ENCODE measurements at regions not wholly inside any gene's neighbourhood (a gene's known extent, or its start where the extent isn't known, plus 50 kb on each side); places are given as distances from the start of the nearest gene placed in this dataset.
A peak's percentile ranks its signal among the peaks of the same experiment; 100 is the strongest.

GRCh38 chr10:43863859-43864591 is 215.3 kb upstream of the ZNF32 start:
- WGBS (ENCODE audit: insufficient coverage): 96% methylated on average over 4 of the region's 8 CpGs
- Histone ChIP-seq H3K4me1 (ENCODE audit: control insufficient read depth, insufficient read depth, low read length) (peaks cover 18% of the 10 kb centered on the region), H3K27me3 (ENCODE audit: control insufficient read depth, insufficient read depth, low read length) (no peaks in the 10 kb centered on the region), H3K27ac (ENCODE audit: low read length) (peak overlapping the region; percentile 8), H3K36me3 (ENCODE audit: control insufficient read depth, insufficient read depth, low read length) (no peaks in the 10 kb centered on the region), H3K4me3 (ENCODE audit: low read length) (no peak overlapping the region), H3K9me3 (replicated peaks; ENCODE audit: control insufficient read depth, low read depth, low read length) (no peaks in the 10 kb centered on the region)
- peak; percentile 48 for DNase-seq

GRCh38 chr10:43863270-43863669 is 214.6 kb upstream of the ZNF32 start:
- no peaks in the 10 kb centered on the region for H3K9me3 ChIP-seq (replicated peaks; ENCODE audit: control insufficient read depth, low read depth, low read length)
- H3K4me3 ChIP-seq (ENCODE audit: low read length): no peak overlapping the region
- DNase-seq: no peak
- H3K27ac ChIP-seq (ENCODE audit: low read length): no peak overlapping the region
- 94% methylated on average over 9 of the region's 9 CpGs for WGBS (ENCODE audit: insufficient coverage)
- no peaks in the 10 kb centered on the region for H3K36me3 ChIP-seq (ENCODE audit: control insufficient read depth, insufficient read depth, low read length)
- H3K27me3 ChIP-seq (ENCODE audit: control insufficient read depth, insufficient read depth, low read length): no peaks in the 10 kb centered on the region
- peaks cover 10% of the 10 kb centered on the region for H3K4me1 ChIP-seq (ENCODE audit: control insufficient read depth, insufficient read depth, low read length)

- WGBS (ENCODE audit: insufficient coverage): 95% methylated on average over 2 of the region's 5 CpGs
- H3K27me3 ChIP-seq (ENCODE audit: control insufficient read depth, insufficient read depth, low read length): no peaks in the 10 kb centered on the region
- DNase-seq: no peak
- no peak overlapping the region for H3K4me3 ChIP-seq (ENCODE audit: low read length)
- H3K27ac ChIP-seq (ENCODE audit: low read length): no peak overlapping the region
- peaks cover 6% of the 10 kb centered on the region for H3K4me1 ChIP-seq (ENCODE audit: control insufficient read depth, insufficient read depth, low read length)
- H3K36me3 ChIP-seq (ENCODE audit: control insufficient read depth, insufficient read depth, low read length): no peaks in the 10 kb centered on the region
- no peaks in the 10 kb centered on the region for H3K9me3 ChIP-seq (replicated peaks; ENCODE audit: control insufficient read depth, low read depth, low read length)
These were observed 214.1 kb upstream of the ZNF32 start for GRCh38 chr10:43862756-43863155.

- no peak overlapping the region for H3K27ac ChIP-seq (ENCODE audit: low read length)
- DNase-seq: no peak
These were observed 213.5 kb upstream of the ZNF32 start for GRCh38 chr10:43861966-43862751.

GRCh38 chr10:43859016-43859525 is 210.4 kb upstream of the ZNF32 start:
- H3K9me3 ChIP-seq (replicated peaks; ENCODE audit: control insufficient read depth, low read depth, low read length): no peaks in the 10 kb centered on the region
- no peak overlapping the region for H3K4me3 ChIP-seq (ENCODE audit: low read length)
- no peak for DNase-seq
- H3K4me1 ChIP-seq (ENCODE audit: control insufficient read depth, insufficient read depth, low read length): peaks cover 12% of the 10 kb centered on the region
- no peaks in the 10 kb centered on the region for H3K36me3 ChIP-seq (ENCODE audit: control insufficient read depth, insufficient read depth, low read length)
- H3K27me3 ChIP-seq (ENCODE audit: control insufficient read depth, insufficient read depth, low read length): no peaks in the 10 kb centered on the region
- WGBS (ENCODE audit: insufficient coverage): 82% methylated on average over 4 of the region's 6 CpGs
- H3K27ac ChIP-seq (ENCODE audit: low read length): no peak overlapping the region

More at GRCh38 chr10:43861966-43862751, 213.5 kb upstream of the ZNF32 start:
- peaks cover 10% of the 10 kb centered on the region for H3K4me1 ChIP-seq (ENCODE audit: control insufficient read depth, insufficient read depth, low read length)
- H3K9me3 ChIP-seq (replicated peaks; ENCODE audit: control insufficient read depth, low read depth, low read length): no peaks in the 10 kb centered on the region
- no peak overlapping the region for H3K4me3 ChIP-seq (ENCODE audit: low read length)
- no peaks in the 10 kb centered on the region for H3K27me3 ChIP-seq (ENCODE audit: control insufficient read depth, insufficient read depth, low read length)
- WGBS (ENCODE audit: insufficient coverage): 83% methylated on average over 2 of the region's 3 CpGs
- H3K36me3 ChIP-seq (ENCODE audit: control insufficient read depth, insufficient read depth, low read length): no peaks in the 10 kb centered on the region

- no peak overlapping the region for H3K27ac ChIP-seq (ENCODE audit: low read length)
- WGBS (ENCODE audit: insufficient coverage): no CpG with 5 or more reads among the region's 3 CpGs
- H3K36me3 ChIP-seq (ENCODE audit: control insufficient read depth, insufficient read depth, low read length): no peaks in the 10 kb centered on the region
- peaks cover 15% of the 10 kb centered on the region for H3K4me1 ChIP-seq (ENCODE audit: control insufficient read depth, insufficient read depth, low read length)
- H3K4me3 ChIP-seq (ENCODE audit: low read length): no peak overlapping the region
- no peaks in the 10 kb centered on the region for H3K9me3 ChIP-seq (replicated peaks; ENCODE audit: control insufficient read depth, low read depth, low read length)
- DNase-seq: no peak
- no peaks in the 10 kb centered on the region for H3K27me3 ChIP-seq (ENCODE audit: control insufficient read depth, insufficient read depth, low read length)
These were observed 209.2 kb upstream of the ZNF32 start for GRCh38 chr10:43857931-43858315.

GRCh38 chr10:43857206-43857930 is 208.7 kb upstream of the ZNF32 start:
- Histone ChIP-seq H3K27ac (ENCODE audit: low read length) (no peak overlapping the region), H3K4me3 (ENCODE audit: low read length) (no peak overlapping the region), H3K9me3 (replicated peaks; ENCODE audit: control insufficient read depth, low read depth, low read length) (no peaks in the 10 kb centered on the region), H3K27me3 (ENCODE audit: control insufficient read depth, insufficient read depth, low read length) (no peaks in the 10 kb centered on the region), H3K4me1 (ENCODE audit: control insufficient read depth, insufficient read depth, low read length) (peaks cover 15% of the 10 kb centered on the region), H3K36me3 (ENCODE audit: control insufficient read depth, insufficient read depth, low read length) (no peaks in the 10 kb centered on the region)
- no CpG with 5 or more reads among the region's 6 CpGs for WGBS (ENCODE audit: insufficient coverage)
- DNase-seq: no peak

GRCh38 chr10:43856299-43856698 is 207.6 kb upstream of the ZNF32 start:
- DNase-seq: no peak
- Histone ChIP-seq H3K4me1 (ENCODE audit: control insufficient read depth, insufficient read depth, low read length) (peaks cover 18% of the 10 kb centered on the region), H3K27me3 (ENCODE audit: control insufficient read depth, insufficient read depth, low read length) (no peaks in the 10 kb centered on the region), H3K27ac (ENCODE audit: low read length) (no peak overlapping the region), H3K36me3 (ENCODE audit: control insufficient read depth, insufficient read depth, low read length) (no peaks in the 10 kb centered on the region), H3K4me3 (ENCODE audit: low read length) (no peak overlapping the region), H3K9me3 (replicated peaks; ENCODE audit: control insufficient read depth, low read depth, low read length) (no peaks in the 10 kb centered on the region)
- 94% methylated on average over 4 of the region's 5 CpGs for WGBS (ENCODE audit: insufficient coverage)

GRCh38 chr10:43855667-43856210 is 207.1 kb upstream of the ZNF32 start:
- Histone ChIP-seq H3K27me3 (ENCODE audit: control insufficient read depth, insufficient read depth, low read length) (no peaks in the 10 kb centered on the region), H3K9me3 (replicated peaks; ENCODE audit: control insufficient read depth, low read depth, low read length) (no peaks in the 10 kb centered on the region), H3K27ac (ENCODE audit: low read length) (no peak overlapping the region), H3K4me3 (ENCODE audit: low read length) (no peak overlapping the region), H3K36me3 (ENCODE audit: control insufficient read depth, insufficient read depth, low read length) (no peaks in the 10 kb centered on the region), H3K4me1 (ENCODE audit: control insufficient read depth, insufficient read depth, low read length) (peaks cover 18% of the 10 kb centered on the region)
- WGBS (ENCODE audit: insufficient coverage): 74% methylated on average over 3 of the region's 4 CpGs
- DNase-seq: no peak

- H3K4me3 ChIP-seq (ENCODE audit: low read length): no peak overlapping the region
- DNase-seq: peak; percentile 45
- H3K36me3 ChIP-seq (ENCODE audit: control insufficient read depth, insufficient read depth, low read length): no peaks in the 10 kb centered on the region
- peaks cover 18% of the 10 kb centered on the region for H3K4me1 ChIP-seq (ENCODE audit: control insufficient read depth, insufficient read depth, low read length)
- 56% methylated on average over 2 of the region's 10 CpGs for WGBS (ENCODE audit: insufficient coverage)
- no peaks in the 10 kb centered on the region for H3K27me3 ChIP-seq (ENCODE audit: control insufficient read depth, insufficient read depth, low read length)
- no peak overlapping the region for H3K27ac ChIP-seq (ENCODE audit: low read length)
- H3K9me3 ChIP-seq (replicated peaks; ENCODE audit: control insufficient read depth, low read depth, low read length): no peaks in the 10 kb centered on the region
These were observed 205.3 kb upstream of the ZNF32 start for GRCh38 chr10:43854007-43854406.

All from muscle of leg (tissue), 3 donors.